ENCODE measurements at regions not wholly inside any gene's neighbourhood (a gene's known extent, or its start where the extent isn't known, plus 50 kb on each side); places are given as distances from the start of the nearest gene placed in this dataset.

DNA sequence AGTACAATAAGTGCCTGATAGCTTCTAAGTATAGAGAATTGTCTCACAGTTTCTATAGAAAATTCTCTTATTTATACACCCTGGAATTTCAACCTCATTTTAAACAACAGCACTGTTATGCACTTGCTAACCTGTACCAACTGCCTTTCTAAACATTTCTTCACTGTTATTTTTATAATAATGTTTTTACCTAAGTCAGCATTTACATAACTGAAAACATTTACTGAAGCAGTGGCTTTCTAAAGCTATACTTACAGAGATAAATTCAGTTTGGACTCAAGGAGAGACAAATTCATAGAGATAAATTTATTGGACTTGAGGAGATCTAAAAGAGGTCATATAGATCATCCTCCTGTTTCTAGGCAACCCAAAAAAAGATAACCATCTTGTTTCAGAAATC is 686.6 kb upstream of the FAT3 start:
- H3K4me1 ChIP-seq: no peaks in the 10 kb centered on the region
- H3K27me3 ChIP-seq: no peaks in the 10 kb centered on the region
- ATAC-seq (ENCODE audit: low FRiP score in 2 of 2) (no peak), DNase-seq (no peak)
- no peak overlapping the region for H3K27ac ChIP-seq
- no peaks in the 10 kb centered on the region for H3K9me3 ChIP-seq
- H3K36me3 ChIP-seq: no peaks in the 10 kb centered on the region
- TF ChIP-seq CTCF (IDR thresholded peaks at IDR 0.05) (no peak), EP300 (IDR thresholded peaks at IDR 0.05) (no peak), POLR2A (IDR thresholded peaks at IDR 0.05) (no peak), POLR2AphosphoS5 (IDR thresholded peaks at IDR 0.05) (no peak)
- H3K4me3 ChIP-seq: no peak overlapping the region

- TF ChIP-seq POLR2A (IDR thresholded peaks at IDR 0.05) (no peak), POLR2AphosphoS5 (IDR thresholded peaks at IDR 0.05) (no peak), EP300 (IDR thresholded peaks at IDR 0.05) (no peak), CTCF (IDR thresholded peaks at IDR 0.05) (no peak)
- no peak for ATAC-seq (ENCODE audit: low FRiP score in 2 of 2)
- no peaks in the 10 kb centered on the region for H3K4me1 ChIP-seq
- no peaks in the 10 kb centered on the region for H3K27me3 ChIP-seq
- H3K4me3 ChIP-seq: no peak overlapping the region
- WGBS, 2 donors: 38 to 60% methylated on average over 1 of the region's 1 CpG
- no peak for DNase-seq
- H3K9me3 ChIP-seq: no peaks in the 10 kb centered on the region
- H3K36me3 ChIP-seq: no peaks in the 10 kb centered on the region
- no peak overlapping the region for H3K27ac ChIP-seq
Measured at GRCh38 chr11:91536366-91536765, 688.3 kb upstream of the FAT3 start.

GRCh38 chr11:91528965-91529364 is 695.7 kb upstream of the FAT3 start:
- H3K27ac ChIP-seq: no peak overlapping the region
- no peaks in the 10 kb centered on the region for H3K4me1 ChIP-seq
- no peak overlapping the region for H3K4me3 ChIP-seq
- no peaks in the 10 kb centered on the region for H3K36me3 ChIP-seq
- no peaks in the 10 kb centered on the region for H3K9me3 ChIP-seq
- ATAC-seq (ENCODE audit: low FRiP score in 2 of 2) (no peak), DNase-seq (no peak)
- TF ChIP-seq POLR2A (IDR thresholded peaks at IDR 0.05) (no peak), EP300 (IDR thresholded peaks at IDR 0.05) (no peak), CTCF (IDR thresholded peaks at IDR 0.05) (no peak), POLR2AphosphoS5 (IDR thresholded peaks at IDR 0.05) (no peak)
- WGBS, 2 donors: 79% methylated on average over 1 of the region's 1 CpG
- H3K27me3 ChIP-seq: no peaks in the 10 kb centered on the region

- Histone ChIP-seq H3K4me1 (no peaks in the 10 kb centered on the region), H3K36me3 (no peaks in the 10 kb centered on the region), H3K27ac (no peak overlapping the region), H3K27me3 (no peaks in the 10 kb centered on the region), H3K4me3 (no peak overlapping the region), H3K9me3 (no peaks in the 10 kb centered on the region)
- TF ChIP-seq EP300 (IDR thresholded peaks at IDR 0.05): no peak
- no peak for TF ChIP-seq CTCF (IDR thresholded peaks at IDR 0.05)
- no peak for TF ChIP-seq POLR2A (IDR thresholded peaks at IDR 0.05)
- TF ChIP-seq POLR2AphosphoS5 (IDR thresholded peaks at IDR 0.05): no peak
- DNase-seq (no peak), ATAC-seq (ENCODE audit: low FRiP score in 2 of 2) (no peak)
- 67 to 75% methylated on average over 4 of the region's 4 CpGs for WGBS, 2 donors
Measured at GRCh38 chr11:91527380-91528030, 697.1 kb upstream of the FAT3 start.

- H3K4me3 ChIP-seq: no peak overlapping the region
- H3K4me1 ChIP-seq: no peaks in the 10 kb centered on the region
- ATAC-seq (ENCODE audit: low FRiP score in 2 of 2): no peak
- no peaks in the 10 kb centered on the region for H3K9me3 ChIP-seq
- TF ChIP-seq POLR2AphosphoS5 (IDR thresholded peaks at IDR 0.05) (no peak), EP300 (IDR thresholded peaks at IDR 0.05) (no peak), CTCF (IDR thresholded peaks at IDR 0.05) (no peak), POLR2A (IDR thresholded peaks at IDR 0.05) (no peak)
- WGBS, 2 donors: 41 to 57% methylated on average over 4 of the region's 4 CpGs
- H3K27ac ChIP-seq: no peak overlapping the region
- H3K36me3 ChIP-seq: no peaks in the 10 kb centered on the region
- no peak for DNase-seq
- H3K27me3 ChIP-seq: no peaks in the 10 kb centered on the region
Measured at GRCh38 chr11:91513734-91514133, 710.9 kb upstream of the FAT3 start.
